NCI-H1105 (cell line): ENCODE measurements at regions not wholly inside any gene's neighbourhood (a gene's known extent, or its start where the extent isn't known, plus 50 kb on each side); places are given as distances from the start of the nearest gene placed in this dataset.
"Not testable (repeated sequence)": the region's sequence is repeated elsewhere in the genome, so short reads cannot be mapped to it uniquely, and the experiment has no call there.

ENCODE experiments used
- DNase-seq: peaks from one replicate; lab custom pipeline; 2025; lab: John Stamatoyannopoulos, UW

DNA sequence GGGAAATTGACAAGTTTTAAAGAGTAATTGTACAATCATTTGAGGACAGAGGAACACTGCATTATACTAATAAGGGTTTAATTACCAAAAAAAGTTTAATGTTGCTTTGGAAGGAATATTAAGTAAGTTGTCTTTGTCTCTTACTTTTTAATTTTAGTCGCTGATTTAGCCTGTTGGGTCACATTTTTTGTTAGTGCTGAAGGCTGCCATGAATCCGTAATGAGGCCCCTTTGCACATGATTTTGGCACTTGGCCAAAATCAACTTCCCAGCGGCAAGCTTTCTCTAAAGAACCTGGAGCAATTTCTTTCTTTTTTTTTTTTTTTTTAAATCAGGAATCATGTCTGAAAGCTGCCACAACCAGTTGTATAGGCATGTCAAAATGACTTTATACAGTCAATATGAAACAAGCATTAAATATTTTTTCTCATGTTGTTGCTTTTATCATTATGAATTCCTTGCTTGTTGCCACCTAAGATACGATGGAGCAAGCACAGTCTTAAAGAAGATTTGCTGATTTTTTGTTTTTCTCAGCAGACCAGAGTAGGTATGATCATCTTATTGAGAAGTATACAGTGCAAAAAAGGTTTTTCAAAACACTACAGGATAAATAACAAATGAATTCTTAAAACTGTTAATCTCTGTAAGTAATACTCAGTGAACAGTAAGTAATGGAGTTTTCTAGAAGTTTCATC lies 690.4 kb downstream of the USP25 start:
- DNase-seq: peak; percentile 79

DNA sequence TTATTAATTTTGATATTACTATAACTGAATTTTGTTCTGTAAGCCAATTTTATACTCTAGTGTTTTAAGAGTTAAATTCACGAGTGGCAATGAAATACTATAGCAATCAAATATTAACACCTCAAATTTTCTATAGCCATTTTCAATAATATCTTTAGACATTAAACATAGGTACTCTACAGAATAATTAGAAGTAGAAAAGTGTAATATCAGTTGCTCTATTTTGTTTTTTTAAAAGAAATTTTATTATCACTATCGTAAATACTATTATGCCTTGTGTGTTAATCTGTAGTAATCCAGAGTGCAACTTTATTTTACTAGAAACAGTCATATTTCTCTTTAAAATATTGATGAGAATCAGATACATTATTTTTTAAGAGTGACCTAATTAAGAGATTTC lies 691.2 kb downstream of the USP25 start:
- no peak for DNase-seq

DNA sequence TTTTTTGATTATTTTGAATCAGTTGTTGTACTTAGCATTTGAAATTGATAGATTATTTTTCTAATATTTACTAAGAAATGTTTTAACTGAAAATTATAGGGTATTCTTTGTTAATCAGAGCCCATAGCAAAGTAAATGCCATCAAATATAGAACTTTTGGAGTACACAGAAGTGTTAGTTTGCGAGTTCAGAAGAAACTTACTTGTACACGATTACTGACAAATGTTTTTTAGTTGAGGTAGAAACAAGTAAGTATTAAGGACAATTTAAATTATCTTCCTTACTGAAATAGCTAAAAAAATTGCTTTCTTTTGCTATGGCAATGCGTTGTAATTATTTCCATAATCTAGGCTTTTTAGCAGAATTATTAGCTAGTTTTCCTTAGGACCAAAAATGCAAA lies 692.2 kb downstream of the USP25 start:
- no peak for DNase-seq

DNA sequence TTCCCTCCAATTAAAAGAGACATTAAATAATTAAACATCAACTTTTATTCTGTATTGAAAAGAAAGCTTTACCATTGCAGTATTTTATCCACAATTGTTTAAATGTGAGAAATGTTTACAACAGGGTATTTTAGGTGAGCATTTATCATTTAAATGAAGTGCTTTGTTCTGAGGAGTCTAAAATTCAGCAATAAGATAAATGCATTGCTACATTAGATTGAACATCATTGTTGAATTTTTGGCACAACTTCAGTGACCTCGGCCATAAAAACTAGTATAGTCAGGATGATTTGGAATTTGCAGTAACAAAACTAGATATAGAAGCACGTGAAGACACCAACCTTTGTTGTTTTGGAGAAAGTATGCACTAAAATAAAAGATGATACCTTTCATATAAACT lies 692.9 kb downstream of the USP25 start:
- no peak for DNase-seq

DNA sequence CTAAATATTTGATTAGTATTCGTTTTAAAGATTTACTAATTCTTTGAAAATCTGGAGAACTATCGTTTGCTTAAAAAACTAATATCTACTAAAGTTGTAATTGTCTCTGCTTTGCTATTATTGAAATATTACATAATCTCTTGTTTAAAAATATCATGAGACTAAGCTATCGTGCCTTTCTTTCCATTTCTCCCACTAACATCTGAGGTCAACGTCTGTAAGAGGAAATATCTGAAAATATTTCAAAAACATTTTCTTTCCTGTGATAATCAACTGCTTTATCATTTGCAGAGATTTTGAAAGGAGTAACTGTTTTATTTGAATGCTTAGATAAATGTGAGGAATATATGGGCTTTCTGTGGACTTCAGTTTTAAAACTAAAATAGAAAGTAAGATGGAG lies 694.1 kb downstream of the USP25 start:
- no peak for DNase-seq

DNA sequence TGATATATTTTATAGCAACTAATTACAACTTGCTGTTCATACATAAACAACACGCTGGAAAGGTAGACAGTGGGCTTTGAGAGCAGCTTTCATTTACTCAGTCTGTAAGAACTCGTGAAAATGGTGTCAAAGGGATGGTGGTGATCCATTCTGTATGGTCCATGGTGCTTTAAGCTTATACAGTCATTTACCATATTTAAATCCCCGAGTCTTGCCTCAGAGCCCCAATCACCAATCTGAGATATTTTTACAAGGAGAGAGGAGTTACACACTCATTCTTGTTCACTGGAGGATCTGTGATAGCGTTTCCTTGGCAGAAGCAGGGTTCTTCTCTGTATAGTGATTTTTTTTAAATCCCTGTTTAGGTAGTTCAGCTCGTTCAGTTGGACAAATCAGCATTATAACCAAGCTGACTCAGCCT lies 694.6 kb downstream of the USP25 start:
- no peak for DNase-seq

DNA sequence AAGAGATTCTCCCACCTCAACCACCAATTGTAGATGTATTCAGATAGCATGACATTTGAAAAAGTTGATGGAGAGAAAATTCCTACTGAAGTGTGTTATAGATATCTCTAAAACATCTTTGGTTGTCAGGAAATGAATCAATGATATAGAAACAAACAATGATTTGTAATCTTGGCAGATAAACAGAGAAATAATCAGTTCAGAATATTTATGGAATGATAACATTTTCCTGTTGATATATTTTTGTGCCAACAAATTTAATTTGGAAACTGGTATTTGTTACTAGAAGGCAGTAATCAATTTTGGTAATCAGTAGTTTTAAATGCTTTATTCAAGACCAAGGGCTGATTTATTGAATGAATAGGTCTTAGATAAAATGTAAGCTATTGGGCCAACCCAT lies 695.6 kb downstream of the USP25 start:
- no peak for DNase-seq

DNA sequence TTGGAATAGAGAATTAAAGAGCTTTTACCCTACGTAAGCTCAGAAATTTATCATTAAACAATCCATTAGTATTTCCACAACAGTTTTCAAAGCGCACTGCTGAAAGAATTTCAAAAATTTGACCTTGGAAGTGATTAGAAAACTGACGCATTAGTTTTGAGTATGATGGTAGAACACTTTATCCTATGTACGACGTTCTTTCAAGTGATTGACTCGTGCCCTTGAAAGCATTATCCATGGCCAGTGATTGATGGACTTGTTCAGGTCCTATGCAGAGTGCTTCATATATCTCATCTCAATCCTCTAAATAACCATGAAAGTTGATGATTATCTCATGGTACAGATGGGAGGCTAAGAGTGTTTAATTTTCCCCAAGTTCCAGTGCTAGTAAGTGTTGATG lies 697.2 kb downstream of the USP25 start:
- DNase-seq: no peak

DNA sequence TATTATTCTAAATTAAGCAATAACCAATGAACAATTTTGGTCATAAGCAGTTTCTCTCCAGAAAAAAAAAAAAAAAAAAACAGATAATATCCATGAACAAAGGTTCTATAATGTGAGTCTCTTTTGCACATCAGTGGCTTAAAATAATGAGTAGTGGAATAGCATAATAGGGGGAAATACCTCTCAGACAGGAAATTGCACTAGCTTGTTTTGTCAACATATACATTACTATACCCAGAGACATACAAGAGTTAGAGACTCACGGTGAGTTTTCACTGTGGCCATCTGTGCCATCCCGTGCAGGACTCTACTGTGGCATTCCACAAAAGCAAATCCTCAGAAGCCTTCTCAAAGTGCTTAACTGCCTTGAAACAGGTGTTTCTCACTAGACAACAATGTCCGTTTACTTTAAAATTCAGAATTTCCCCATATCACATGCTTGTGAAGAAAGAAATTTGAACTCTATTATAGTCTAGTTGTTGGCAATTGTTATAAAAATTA lies 697.9 kb downstream of the USP25 start:
- DNase-seq: no peak

DNA sequence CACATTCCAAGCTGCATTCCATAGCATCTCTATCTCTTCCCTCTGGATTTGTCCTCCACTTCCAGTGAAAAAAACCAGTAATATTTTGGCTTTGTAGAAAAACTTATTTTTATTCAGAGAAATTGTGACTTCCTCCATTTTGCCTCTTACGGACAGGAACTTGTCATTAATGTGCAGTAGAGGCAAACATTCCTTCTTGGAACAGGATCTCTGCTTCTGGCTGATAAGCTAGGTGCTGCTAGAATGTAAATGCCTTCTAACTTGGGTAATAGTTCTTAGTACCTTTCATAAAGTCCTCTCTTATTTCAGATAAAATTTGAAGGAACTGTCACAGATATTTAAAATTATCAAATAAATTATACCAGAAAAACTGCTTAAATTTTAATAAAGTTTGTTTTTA lies 707.8 kb downstream of the USP25 start:
- DNase-seq: no peak

DNA sequence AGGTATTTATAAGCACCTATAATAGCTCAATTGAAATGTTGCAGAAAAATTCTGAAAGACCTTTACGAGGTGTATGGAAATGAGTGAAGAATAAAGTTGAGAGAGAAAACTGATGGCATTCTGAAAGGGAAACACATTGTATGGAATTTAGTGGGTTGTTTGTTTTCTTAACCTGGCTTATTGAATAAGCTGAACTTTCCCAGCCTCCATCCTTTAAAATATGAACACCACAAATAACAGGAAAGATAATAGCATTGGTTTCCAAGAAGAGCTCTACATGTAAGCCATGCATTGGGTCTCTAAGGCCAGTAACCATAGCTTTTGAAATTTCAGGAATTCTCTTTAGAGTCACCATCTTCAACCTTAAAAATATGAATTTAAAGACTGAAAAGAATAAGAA lies 709.0 kb downstream of the USP25 start:
- no peak for DNase-seq

DNA sequence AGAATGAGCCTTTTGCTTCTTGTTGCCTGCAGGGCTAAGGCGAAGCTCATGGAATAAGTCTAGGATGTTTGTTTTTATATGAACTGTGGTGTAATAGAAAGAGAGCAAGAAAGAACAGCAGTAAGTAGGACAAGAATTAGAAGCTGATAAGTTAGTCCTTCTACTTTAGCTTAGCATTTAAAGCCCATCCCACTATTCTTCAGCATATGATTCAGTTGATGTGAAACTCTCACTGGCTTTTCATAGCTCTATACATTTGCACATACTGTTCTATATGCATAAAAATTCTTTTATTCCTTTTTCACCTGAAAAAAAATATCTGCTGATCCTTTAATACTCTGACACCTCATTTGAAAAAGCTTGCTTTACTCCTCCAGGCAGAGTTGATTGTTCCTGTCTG lies 712.0 kb downstream of the USP25 start:
- no peak for DNase-seq

DNA sequence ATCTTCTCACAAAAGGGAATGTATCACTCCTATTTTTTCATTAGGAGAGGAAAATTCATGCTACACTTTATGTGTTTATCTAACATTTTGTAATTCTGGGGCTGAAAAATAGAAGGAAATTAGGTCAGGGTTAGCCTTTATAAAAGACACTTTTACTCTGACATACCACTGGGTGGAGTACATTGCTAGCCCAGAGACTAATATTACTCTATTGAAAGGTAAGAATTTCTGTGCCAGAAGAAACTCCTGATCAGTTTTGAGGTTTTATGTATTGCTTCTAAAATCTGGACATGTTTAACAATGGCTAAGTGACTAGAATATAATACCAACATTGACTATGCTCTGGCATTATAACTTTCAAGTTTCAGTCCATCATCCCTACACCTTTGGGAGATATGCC lies 724.6 kb downstream of the USP25 start:
- DNase-seq: no peak

DNA sequence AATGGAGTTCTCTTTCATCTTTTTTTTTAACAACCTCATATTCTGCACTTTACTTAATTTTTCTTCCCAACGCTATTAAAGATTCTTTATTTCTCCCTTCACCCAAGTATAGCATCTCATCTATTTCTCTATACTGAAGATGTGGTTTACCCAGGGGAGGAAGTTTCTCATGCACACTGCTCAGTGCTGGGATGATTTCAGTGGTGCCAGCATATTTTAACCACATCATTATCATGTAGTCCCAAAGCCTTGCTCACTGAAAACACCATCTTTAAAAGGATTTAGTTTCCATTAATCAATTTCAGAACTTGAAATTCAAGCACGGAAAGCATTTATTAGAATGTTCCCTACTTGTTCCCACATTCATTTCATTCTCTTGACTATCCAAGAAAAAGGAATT lies 725.7 kb downstream of the USP25 start:
- DNase-seq: no peak

DNA sequence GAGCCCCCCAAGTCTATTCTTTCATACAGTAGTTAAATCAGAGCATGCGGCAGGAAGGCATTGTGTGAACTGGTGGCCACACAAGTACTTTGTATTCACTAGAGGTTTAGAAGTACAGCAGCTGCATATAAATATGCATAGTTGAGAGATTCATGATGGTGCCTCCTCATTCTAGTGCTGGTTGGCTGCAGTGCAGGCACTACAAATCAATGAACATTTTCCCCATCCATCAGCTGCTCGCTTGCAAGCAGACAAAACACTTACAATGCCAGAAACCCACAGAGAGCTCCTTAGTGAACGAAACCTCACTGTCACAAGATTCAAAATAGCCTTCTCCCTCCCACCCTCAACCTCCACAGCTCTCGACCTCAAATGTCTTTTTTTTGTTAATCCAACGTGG lies 726.2 kb downstream of the USP25 start:
- DNase-seq: no peak

DNA sequence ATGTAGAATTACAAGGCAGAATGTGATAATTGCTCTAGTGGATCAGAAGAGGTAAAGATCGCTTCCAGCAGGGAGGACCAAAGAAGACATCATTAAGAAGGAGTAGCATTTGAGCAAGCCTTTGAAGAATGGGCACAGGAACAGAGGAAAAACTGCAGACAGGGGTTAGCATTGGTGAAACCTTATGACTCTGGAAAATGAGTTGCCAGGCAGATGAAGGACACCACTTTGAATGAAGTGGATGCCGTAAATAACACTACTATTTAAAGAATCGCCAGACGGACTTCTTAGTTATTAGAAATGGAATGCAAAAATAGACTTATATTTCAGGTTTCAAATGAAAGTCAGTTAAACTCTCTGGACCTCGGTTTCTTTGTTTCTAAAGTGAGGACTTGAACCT lies 727.7 kb downstream of the USP25 start:
- DNase-seq: no peak

DNA sequence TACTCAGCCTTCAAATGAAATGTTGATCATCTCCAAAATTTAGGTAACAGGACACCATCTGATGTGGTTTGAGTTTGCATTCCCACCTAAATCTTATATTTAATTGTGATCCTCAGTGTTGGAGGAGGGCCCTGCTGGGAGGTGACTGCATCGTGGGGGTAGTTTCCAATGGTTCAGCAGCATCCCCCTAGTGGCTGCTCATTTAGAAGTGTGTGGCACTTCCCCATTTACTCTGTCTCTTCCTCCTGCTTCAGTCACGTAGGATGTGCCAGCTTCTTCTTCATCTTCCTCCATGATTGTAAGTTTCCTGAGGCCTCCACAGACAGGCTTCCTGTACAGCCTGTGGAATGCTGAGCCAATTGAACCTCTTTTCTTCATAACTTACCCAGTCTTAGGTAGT lies 731.2 kb downstream of the USP25 start:
- no peak for DNase-seq

DNA sequence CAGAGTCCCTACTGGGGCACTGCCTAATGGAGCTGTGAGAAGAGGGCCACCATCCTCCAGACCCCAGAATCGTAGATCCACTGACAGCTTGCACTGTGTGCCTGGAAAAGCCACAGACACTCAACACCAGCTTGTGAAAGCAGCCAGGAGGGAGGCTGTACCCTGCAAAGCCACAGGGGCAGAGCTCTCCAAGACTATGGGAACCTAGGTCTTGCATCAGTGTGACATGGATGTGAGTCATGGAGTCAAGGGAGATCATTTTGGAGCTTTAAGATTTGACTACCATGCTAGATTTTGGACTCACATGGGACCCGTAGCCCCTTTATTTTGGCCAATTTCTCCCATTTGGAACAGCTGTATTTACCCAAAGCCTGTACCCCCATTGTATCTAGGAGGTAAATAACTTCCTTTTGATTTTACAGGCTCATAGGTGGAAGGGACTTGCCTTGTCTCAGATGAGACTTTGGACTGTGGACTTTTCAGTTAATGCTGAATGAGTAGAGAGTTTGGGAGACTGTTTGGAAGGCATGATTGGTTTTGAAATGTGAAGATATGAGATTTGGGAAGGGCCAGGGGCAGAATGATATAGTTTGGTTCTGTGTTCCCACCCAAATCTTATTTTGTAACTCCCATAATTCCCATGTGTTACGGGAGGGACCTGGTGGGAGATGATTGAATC lies 734.6 kb downstream of the USP25 start:
- DNase-seq: not testable (repeated sequence)

DNA sequence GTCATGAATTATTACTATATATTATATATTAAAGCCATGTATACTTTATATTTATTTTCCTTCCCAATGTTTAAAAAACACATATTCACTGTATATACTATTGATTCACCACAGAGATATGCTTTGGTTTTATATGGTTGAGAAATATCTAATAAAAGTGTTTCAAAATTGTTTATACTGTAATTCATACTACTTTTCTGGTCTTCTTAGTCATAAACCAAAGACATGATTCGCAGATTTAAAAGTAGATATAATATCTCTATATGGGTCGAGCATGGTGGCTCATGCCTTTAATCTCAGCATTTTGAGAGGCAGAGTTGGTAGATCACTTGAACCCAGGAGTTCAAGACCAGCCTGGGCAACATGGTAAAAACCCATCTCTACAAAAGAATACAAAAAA lies 738.4 kb downstream of the USP25 start:
- DNase-seq: no peak

DNA sequence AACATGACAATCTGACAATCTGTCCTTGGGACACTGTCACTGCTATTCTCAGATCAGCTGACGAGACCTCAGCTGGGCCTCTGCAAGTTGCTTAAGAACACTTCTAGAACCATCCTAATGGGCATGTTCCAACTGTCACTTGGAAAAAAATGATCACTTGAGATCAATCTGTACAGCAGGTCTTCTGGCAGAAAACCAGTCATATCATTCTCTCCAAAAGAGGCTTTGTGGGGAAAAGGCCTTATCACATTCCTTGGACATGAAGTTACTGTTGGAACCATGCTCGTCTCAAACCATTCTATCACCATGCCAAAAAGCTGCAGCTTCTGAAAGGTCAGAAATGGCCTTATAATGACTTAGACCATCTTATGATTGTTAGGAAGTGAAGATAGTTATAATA lies 744.2 kb downstream of the USP25 start:
- no peak for DNase-seq

DNA sequence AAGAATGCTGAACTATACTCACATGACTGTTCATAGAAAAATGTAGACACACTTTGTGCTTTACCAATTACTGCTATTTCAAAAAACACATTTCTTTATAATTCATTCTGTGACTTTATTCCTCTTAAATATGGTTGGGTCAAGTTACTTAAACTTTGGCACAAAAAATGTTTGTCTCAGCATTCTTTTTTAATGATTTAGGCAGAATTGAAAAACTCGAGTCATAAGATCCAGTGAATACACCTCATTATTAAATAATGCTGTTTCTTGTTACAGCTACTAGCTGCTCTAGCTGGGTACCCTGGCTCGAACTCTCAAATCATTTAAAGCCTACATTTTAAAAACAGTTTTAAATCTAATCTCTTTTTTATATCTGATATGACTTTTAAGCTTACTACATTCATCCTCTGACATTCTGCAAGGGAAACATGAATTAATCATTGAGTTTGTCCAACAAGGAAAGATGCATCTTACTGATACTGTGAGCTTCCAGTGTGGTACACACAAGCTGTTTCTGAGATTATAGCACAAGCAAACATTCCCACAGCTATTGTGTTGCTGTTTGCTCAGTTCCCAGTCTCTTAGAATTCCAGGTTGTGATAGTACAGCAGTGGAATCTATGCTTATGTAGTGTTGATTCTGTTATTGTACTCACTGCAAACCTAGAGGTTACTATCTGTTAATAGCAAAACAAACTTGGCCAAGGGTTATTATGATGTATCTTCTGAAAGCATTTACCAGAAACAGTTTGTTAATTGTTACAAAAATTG lies 746.5 kb downstream of the USP25 start:
- no peak for DNase-seq

DNA sequence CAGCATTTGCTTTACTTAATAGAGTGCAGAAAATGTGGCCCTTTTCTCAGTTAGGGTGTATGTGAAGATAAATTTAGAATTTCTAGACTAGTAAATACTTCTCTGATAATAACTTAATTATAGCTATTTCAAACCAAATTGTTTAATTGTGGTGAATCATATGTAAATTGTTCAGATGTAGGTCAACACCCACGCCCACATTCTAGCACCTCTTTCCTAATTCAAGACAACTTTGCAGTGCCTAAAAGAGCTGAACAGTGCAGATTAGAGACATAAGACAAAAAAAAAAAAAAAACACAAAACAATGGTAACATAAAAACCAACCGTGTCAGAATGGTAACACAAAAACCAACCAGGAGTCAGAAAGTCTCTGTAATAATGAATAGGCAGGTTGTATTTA lies 758.3 kb downstream of the USP25 start:
- DNase-seq: no peak

DNA sequence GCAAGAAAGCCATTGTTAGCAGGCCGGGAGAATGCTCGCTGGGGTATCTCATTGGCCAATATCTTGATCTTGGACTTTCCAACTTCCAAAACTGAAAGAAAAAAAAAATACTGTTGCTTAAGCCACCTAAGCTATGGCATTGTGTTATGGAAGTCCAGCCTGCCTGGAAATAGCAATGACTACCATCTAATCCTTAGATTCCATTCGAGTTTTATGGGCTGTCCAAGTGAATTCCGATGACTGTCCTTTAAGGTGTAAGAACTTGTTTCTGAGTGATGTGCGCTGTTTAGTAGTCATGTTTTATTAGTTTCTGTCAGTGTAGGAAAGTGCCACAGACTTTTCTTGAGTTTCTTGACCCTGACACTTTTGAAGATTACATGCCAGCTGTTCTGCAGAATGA lies 762.6 kb downstream of the USP25 start:
- no peak for DNase-seq
